Breast epithelium (tissue), 3 donors: ENCODE measurements at regions not wholly inside any gene's neighbourhood (a gene's known extent, or its start where the extent isn't known, plus 50 kb on each side); places are given as distances from the start of the nearest gene placed in this dataset.

Source experiments
- POLR2A ChIP-seq: fragments of 450-650 bp; IDR thresholded peaks from one replicate; pipeline ENCODE4 v1.6.1; 2016; ENCODE audit warnings: antibody characterized with exemption, mild to moderate bottlenecking, moderate library complexity
- POLR2AphosphoS5 ChIP-seq, 3 donors: sonication (generic); formaldehyde crosslinking; IDR thresholded peaks; one replicate each; pipeline ENCODE4 v1.6.1; 2017; ENCODE audit warnings: antibody characterized with exemption in 3 of 3
- TF ChIP-seq, protein P1 (sequence below), 3 donors: fragments of 450-650 bp; IDR thresholded peaks; one replicate each; pipeline ENCODE4 v1.5.1; 2016 to 2017; ENCODE audit warnings: antibody characterized with exemption in 3 of 3, mild to moderate bottlenecking in 3 of 3, moderate library complexity in 3 of 3

DNA sequence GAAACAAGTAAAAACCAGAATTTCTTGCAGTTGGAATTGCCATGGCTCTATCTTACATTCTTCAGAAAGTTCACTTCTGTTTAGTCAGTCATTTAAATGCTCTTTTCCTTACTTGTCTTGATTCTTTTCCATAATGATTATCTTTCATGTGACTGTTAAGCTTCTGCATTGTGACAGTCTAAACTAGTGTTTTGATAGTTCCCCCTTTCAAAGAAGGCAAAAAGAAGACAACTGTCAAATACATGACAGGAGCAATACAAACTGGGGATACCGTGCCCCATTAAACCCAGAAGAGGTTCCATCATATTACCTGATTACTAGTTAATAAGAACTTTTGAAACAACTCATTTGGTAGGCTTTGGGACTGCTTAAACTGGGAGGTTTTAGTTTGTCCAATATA is 476.2 kb downstream of the PCDH19 start:
- TF ChIP-seq, protein P1, sequence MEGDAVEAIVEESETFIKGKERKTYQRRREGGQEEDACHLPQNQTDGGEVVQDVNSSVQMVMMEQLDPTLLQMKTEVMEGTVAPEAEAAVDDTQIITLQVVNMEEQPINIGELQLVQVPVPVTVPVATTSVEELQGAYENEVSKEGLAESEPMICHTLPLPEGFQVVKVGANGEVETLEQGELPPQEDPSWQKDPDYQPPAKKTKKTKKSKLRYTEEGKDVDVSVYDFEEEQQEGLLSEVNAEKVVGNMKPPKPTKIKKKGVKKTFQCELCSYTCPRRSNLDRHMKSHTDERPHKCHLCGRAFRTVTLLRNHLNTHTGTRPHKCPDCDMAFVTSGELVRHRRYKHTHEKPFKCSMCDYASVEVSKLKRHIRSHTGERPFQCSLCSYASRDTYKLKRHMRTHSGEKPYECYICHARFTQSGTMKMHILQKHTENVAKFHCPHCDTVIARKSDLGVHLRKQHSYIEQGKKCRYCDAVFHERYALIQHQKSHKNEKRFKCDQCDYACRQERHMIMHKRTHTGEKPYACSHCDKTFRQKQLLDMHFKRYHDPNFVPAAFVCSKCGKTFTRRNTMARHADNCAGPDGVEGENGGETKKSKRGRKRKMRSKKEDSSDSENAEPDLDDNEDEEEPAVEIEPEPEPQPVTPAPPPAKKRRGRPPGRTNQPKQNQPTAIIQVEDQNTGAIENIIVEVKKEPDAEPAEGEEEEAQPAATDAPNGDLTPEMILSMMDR (IDR thresholded peaks at IDR 0.05) = no peak
- TF ChIP-seq POLR2A = no peak
- TF ChIP-seq POLR2AphosphoS5 (IDR thresholded peaks at IDR 0.05) = no peak
